Activated naive CD4-positive, alpha-beta T cell treated with anti-CD3 and anti-CD28 coated beads, Interleukin-2, amount 50 U/mL, for 72 hours (primary cell): ENCODE measurements at regions not wholly inside any gene's neighbourhood (a gene's known extent, or its start where the extent isn't known, plus 50 kb on each side); places are given as distances from the start of the nearest gene placed in this dataset.

Experiments used
- ATAC-seq, 2 donors: fragments of 150-1000 bp; cut with Tn5 transposase; 2 replicates each; pipeline ENCODE4 v1.10.0; 2021; ENCODE audit warnings: mild to moderate bottlenecking in 2 of 2, moderate library complexity in 2 of 2
- DNase-seq, 2 donors: peaks; one replicate each; pipeline ENCODE4 v3.0.0; 2021 to 2022; ENCODE audit warnings: low spot score in 2 of 2
- H3K27ac Mint-ChIP-seq, 2 donors: one replicate each; pipeline ENCODE4 v1.8.0; 2022; ENCODE audit warnings: mild to moderate bottlenecking in 2 of 2, mixed read lengths in 2 of 2
- H3K36me3 Mint-ChIP-seq, 2 donors: one replicate each; pipeline ENCODE4 v1.8.0; 2022; ENCODE audit warnings: mixed read lengths in 2 of 2
- H3K9me3 Mint-ChIP-seq, 2 donors: one replicate each; pipeline ENCODE4 v1.8.0; 2022; ENCODE audit warnings: mixed read lengths in 2 of 2

DNA sequence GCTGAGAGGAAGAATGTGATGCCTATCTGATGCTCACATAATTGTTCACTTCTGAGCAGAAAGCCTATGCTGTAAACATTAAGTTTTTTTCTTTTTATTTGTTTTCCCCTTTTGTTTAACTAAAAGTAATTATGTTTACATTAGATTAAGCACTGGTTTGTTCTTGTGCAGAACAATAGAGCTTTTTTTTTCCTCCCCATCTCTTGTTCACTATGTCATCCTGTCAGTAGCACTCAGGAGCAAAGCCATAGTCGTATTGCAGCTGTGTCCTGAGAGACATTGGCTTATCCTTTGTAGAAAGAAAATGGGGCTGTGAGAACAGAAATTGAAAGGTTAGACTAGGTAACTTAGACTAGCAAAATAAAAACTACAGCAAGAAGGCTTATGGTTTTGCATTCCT, 301.8 kb upstream of the RAG2 start:
- no peak for DNase-seq
- peaks cover 0 to 5% of the 10 kb centered on the region in 2 donors for H3K9me3 Mint-ChIP-seq
- no peak overlapping the region for H3K27ac Mint-ChIP-seq
- H3K36me3 Mint-ChIP-seq, result no peaks in the 10 kb centered on the region
- no peak for ATAC-seq

DNA sequence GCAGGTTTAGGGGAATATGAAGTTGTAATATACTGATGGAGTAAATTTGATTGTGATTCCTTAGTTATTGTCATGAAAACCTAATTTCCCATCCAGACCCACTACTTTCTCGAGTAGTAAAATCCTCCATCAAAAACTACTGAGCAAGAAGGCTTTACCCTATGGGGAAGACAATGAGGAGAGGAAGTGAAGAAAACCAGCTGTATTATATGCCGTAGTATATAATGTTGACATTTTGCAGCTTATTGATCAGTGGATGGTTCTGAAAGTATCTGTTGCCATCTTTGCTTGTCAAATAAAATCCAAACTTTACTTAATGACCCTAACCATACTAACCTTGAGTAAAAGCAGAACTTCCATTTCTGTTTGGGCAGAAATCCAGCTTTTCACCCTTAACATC, 292.8 kb upstream of the RAG2 start:
- Mint-ChIP-seq H3K9me3 (peaks cover 0 to 3% of the 10 kb centered on the region in 2 donors), H3K36me3 (no peaks in the 10 kb centered on the region), H3K27ac (no peak overlapping the region)
- DNase-seq (no peak), ATAC-seq (no peak)

DNA sequence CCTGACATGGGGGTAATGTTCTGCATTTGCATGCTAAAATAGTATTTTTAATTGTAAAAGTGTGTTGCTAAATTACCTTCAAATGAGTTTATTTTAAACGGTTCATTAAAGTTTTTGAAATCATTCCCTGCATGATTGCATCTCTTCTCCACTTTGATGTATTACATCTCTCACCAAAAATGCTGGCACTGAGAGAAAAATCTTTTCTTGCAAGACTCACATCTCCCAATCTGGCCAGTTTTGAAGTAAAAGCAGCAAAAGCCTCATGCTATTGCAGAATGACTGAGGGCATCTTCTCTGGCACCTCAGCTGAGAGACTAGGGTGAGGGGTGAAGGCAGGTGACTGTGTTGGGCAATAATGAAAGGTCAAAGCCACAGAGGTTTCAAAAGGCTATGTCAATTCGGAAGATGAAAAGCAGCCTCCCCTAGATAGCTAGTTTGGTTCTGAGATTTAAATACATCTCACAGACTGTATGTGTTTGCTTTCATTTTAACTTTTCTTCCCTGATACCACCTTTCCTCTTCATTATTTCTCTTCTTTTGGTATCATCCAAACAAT, 292.2 kb upstream of the RAG2 start:
- DNase-seq (no peak), ATAC-seq (no peak)
- Mint-ChIP-seq H3K9me3 (peaks cover 0 to 3% of the 10 kb centered on the region in 2 donors), H3K27ac (no peak overlapping the region), H3K36me3 (no peaks in the 10 kb centered on the region)

DNA sequence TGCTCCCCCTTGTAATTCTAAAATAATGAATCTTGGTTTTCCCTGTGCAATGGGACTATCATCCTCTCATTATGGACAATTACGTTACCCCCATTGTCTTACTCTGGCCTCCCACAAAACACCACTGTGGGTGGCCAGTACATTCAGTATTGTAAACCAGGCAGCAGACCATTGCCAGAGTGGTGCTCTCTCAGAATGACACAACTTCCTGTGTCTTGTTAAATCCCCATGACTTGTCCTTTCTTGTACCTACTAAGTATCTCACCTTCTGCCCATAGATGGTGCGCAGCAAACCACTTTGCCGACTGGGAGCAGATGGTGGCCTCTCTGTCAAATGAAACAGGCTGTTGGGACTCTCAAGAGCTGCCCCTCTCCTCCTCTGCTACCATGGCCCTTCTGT, 287.1 kb upstream of the RAG2 start:
- Mint-ChIP-seq H3K9me3 (no peaks in the 10 kb centered on the region), H3K36me3 (no peaks in the 10 kb centered on the region), H3K27ac (no peak overlapping the region)
- ATAC-seq, result no peak
- no peak for DNase-seq

DNA sequence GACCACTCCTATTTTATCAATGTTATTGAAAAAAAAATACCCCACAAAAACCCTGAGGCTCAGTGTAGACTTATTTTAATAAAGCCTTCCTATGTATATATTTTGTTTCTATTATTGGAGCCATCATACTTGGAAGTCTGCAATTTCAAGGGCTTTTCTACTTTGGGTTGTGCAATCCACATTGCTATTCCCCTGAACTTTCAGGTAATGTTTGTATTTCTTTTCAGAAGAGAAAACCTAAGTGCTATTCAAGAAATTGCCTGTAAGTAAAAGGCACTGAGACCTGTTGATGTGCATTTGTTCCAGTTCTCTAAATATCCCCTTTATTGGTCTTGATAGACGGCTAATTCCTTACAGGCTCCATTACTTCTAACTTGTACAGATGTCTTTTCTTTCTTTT, 280.7 kb upstream of the RAG2 start:
- Mint-ChIP-seq H3K9me3 (peaks cover 8 to 10% of the 10 kb centered on the region in 2 donors), H3K27ac (no peak overlapping the region), H3K36me3 (no peaks in the 10 kb centered on the region)
- ATAC-seq (no peak), DNase-seq (no peak)

DNA sequence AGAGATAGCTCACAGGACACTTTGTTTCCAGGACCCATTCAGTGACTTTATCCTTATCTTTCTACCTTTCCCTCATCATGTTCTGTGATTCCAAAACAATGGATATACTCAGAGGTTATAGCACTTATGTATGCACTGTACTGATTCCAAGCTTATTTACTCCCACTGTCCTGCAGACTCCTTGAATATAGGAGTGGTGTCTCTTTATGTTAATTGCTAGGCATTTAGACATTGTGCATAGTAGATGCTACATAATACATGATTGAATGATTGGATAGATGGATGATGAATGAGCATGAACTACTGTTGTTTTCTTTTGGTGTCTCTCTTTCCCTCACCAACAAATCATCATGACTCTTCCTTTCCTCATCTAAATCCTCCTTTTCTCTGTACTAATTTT, 279.1 kb upstream of the RAG2 start:
- ATAC-seq, result no peak
- peaks cover 8 to 10% of the 10 kb centered on the region in 2 donors for H3K9me3 Mint-ChIP-seq
- H3K36me3 Mint-ChIP-seq, result no peaks in the 10 kb centered on the region
- no peak for DNase-seq
- no peak overlapping the region for H3K27ac Mint-ChIP-seq

DNA sequence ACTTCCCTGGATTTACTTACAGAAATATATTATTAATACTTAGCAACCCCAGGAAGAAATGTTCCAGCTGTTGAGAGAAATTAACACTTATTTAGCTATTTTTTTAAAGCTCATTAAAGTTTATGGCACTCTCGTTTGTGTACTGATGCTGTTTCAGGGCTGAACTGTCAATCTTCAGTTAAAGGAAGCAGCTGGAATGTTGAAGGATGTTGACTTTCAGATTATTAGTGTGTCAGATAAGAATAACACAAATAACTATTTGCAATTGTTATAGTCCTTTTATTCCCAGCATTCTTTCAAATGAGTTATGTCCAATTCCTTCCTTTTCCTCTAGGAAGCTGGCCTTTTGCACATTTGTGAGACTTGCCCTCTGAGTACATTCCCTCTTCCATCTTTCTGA, 278.2 kb upstream of the RAG2 start:
- H3K36me3 Mint-ChIP-seq, result no peaks in the 10 kb centered on the region
- peaks cover 8 to 10% of the 10 kb centered on the region in 2 donors for H3K9me3 Mint-ChIP-seq
- DNase-seq (no peak), ATAC-seq (no peak)
- H3K27ac Mint-ChIP-seq, result no peak overlapping the region

DNA sequence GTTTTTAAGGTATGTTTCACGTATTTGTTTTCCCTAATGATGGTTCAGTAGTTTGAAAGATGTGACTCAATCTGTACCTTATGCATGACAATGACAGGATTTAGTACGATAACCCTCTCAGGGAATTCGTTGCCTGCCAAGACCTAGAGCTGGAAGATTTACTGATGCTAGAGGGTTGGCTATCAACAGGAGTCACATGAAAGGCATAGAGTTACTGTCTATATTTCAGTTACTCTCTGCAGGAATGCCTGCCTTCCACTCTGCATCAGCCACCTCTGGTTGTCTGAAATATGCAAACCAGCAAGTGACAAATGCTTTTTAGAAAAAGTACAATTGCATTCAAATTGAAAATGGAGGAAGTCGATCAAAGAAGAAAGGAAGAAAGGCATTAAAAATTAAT, 276.3 kb upstream of the RAG2 start:
- no peak for DNase-seq
- no peak overlapping the region for H3K27ac Mint-ChIP-seq
- H3K36me3 Mint-ChIP-seq, result no peaks in the 10 kb centered on the region
- ATAC-seq, result no peak
- peaks cover 8 to 10% of the 10 kb centered on the region in 2 donors for H3K9me3 Mint-ChIP-seq

DNA sequence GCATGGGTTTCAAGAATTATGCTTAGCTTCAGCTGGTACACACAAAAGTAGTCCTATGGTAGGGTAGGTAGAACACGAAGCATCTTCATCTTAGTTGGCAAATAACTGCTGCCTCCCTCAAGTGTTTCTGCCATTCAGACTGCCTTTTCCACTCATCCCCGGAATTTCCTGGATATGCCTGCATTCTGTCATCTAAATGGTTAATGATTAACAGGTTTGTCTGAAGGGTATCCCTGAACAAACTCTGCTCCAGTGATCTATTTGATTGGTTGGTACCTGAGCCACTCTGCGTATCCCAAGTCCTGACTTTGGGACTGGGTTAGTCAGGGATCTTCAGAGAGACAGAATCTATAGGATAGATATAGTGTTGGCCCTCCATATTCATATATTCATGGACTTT, 272.3 kb upstream of the RAG2 start:
- no peak overlapping the region for H3K27ac Mint-ChIP-seq
- peaks cover 3 to 4% of the 10 kb centered on the region in 2 donors for H3K9me3 Mint-ChIP-seq
- H3K36me3 Mint-ChIP-seq, result no peaks in the 10 kb centered on the region
- DNase-seq (no peak), ATAC-seq (no peak)

DNA sequence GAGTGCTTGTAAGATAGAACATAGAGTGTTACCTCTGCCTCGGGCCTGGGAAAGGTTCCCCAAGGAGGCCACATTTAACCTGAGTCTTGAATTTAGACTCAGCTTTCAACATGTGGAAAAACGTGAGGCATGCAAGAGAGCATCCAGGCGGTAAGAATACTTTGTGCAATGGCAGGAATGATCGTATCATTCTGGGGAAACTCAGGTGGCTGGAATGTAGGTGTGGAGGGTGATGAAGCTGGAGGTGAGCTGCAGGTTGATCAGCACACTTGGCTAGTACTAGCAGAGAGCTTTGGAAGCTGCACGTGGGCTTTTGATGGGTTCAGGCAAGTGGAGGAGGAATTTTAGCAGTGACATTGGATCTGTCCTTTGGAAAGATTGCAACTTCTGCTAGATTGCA, 270.3 kb upstream of the RAG2 start:
- no peaks in the 10 kb centered on the region for H3K36me3 Mint-ChIP-seq
- H3K27ac Mint-ChIP-seq, result no peak overlapping the region
- DNase-seq, result no peak
- ATAC-seq, result no peak
- peaks cover 0 to 4% of the 10 kb centered on the region in 2 donors for H3K9me3 Mint-ChIP-seq

DNA sequence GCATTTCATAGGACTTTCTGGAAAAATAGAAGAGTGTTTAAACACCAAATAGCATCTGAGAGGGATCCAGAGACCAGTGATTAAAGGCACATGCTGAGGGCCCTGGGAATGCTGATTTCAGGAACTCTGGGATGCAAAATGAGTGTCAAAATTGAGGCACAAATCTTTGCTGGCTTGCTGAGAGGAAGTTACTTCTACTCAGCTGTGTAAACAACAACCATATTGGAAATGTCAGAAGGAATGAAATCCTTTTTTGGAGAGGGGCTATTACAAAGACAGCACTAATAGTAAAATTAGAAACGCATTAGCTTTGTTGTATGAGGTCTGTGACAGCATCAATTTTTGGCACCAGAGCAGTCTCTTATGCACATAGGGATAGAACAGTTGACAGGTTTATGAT, 267.8 kb upstream of the RAG2 start:
- Mint-ChIP-seq H3K36me3 (no peaks in the 10 kb centered on the region), H3K27ac (no peak overlapping the region), H3K9me3 (peaks cover 0 to 4% of the 10 kb centered on the region in 2 donors)
- ATAC-seq (no peak), DNase-seq (no peak)

DNA sequence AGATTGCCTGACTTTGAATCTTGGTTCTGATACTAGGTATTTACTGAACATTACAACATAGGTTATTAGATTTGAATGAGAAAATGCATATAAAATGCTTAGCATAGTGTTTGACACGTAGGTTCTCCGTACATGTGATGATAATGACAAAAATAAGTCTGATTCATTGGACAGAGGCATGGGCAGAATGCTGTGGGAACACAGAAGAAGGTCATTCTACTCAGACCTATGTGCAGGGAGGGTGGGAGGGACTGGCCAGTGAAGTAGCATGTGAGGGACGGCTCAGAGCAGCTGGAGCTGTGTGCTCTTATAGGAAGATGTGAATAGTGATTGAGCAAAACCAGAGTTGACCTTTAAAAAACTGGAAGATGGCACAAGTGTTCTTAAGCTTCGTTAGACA, 256.8 kb upstream of the RAG2 start:
- no peaks in the 10 kb centered on the region for H3K36me3 Mint-ChIP-seq
- ATAC-seq, result no peak
- peaks cover 5 to 10% of the 10 kb centered on the region in 2 donors for H3K9me3 Mint-ChIP-seq
- no peak overlapping the region for H3K27ac Mint-ChIP-seq
- DNase-seq, result no peak

DNA sequence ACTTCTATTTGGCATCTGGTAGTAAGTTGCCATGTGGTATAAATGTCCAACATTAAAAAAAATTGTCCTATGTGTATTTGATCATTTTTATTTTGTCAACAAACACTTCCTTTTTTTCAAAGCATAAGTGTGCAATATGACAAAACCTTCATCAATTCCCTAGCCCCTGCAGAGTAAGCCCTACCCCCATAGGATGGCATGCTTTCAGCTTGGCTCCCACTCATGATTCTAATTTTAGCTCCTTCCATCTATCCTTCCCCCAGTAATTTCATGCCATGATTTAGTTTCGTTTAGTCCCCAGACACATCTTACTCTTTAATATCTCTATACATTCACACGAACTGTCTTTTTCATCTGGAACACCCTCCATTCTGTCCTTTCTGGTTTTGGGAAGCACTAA, 250.6 kb upstream of the RAG2 start:
- ATAC-seq (no peak), DNase-seq (no peak)
- H3K9me3 Mint-ChIP-seq, result peaks cover 0 to 7% of the 10 kb centered on the region in 2 donors
- H3K36me3 Mint-ChIP-seq, result no peaks in the 10 kb centered on the region
- H3K27ac Mint-ChIP-seq, result no peak overlapping the region

DNA sequence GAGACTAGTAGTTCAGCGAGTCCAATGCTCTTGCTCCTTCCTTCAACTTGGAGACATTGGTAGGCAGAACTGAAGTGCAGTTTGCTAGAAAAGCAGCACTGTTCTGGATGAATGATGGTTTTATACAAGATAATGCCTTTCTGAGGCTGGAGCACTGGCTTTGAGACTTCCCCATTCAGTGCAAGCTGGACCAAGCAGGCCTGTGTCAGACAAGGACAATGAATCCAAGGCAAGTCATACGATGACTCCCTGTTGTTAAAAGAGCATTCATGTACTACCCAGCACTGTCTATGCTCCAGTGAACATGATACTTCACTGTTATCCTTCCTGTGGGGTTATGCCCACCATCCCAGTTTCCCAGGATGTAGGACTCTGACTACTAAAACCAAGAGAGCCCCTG, 242.3 kb upstream of the RAG2 start:
- Mint-ChIP-seq H3K9me3 (peaks cover 3 to 5% of the 10 kb centered on the region in 2 donors), H3K27ac (no peak overlapping the region)

DNA sequence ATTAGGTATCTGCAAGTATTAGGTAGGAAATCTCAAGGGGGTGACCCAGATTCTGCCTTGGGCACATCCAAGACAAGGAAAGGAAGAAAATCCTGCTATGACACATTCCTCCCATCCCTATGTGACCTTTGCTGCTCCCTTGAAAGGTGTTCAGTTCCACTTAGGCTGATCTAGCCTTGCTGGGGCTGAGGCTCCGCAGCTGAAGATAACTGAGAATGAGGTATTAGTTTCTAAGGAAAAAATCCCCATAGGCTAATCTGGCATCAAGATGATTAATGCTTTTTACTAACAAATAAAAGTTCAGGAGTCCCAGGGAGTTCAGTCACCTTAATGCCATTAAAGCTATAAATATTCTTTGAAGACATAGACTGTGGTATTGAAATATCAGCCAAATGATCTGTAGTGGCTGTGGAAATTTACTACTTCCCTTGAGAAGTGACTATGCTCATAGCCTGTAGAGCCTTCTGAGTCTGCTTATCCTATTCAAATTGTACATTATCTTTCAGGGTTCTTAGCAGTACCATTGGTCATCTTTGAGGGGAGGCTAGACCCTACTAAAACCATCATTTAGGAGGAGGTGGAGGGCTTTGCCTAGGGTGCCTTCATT, 239.9 kb upstream of the RAG2 start:
- Mint-ChIP-seq H3K36me3 (no peaks in the 10 kb centered on the region), H3K27ac (no peak overlapping the region), H3K9me3 (peaks cover 3 to 9% of the 10 kb centered on the region in 2 donors)
- DNase-seq (no peak), ATAC-seq (no peak)

More for the DNA sequence above, 242.3 kb upstream of the RAG2 start:
- DNase-seq (no peak), ATAC-seq (no peak)
- H3K36me3 Mint-ChIP-seq, result no peaks in the 10 kb centered on the region

DNA sequence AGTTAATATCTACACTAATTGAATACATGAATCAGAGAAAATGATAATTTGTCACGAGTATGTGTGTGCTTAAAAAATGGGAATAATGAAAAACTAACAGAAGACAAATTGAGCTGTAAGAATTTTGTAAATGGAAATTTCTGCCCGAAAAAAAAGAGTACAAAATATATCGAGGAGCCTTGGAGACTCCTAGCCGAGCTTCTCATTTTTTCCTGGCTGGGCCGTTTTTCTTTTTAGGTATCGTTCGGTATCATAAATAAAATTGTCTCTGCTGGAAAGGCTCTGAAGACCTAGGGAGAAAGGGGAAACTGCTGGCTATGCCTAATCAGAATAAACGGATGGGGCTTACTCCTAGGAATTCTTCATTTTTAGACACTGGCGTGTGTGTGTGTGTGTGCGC, 227.2 kb upstream of the RAG2 start:
- Mint-ChIP-seq H3K27ac (no peak overlapping the region), H3K36me3 (no peaks in the 10 kb centered on the region), H3K9me3 (peaks cover 0 to 7% of the 10 kb centered on the region in 2 donors)
- DNase-seq, result no peak
- no peak for ATAC-seq

DNA sequence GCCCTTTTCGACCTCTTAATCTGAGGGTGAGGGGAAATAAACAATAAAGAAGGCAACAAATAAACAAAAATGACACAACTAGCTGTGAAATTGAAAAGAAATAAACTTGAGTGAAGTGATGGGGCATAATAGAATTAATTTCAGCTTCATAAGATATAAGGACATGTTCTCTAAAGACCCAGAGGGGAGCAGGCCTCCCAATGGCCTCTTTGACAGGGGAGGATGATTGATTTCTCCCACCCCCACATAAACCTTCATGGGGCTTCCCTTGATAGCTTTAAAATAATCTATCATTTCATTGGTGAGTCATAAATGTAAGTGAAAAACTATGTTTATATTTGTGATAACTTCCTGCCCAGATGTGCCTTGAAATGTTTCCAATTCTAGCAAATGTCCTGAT, 226.3 kb upstream of the RAG2 start:
- Mint-ChIP-seq H3K27ac (no peak overlapping the region), H3K36me3 (no peaks in the 10 kb centered on the region), H3K9me3 (peaks cover 0 to 8% of the 10 kb centered on the region in 2 donors)
- ATAC-seq, result no peak
- DNase-seq, result no peak

DNA sequence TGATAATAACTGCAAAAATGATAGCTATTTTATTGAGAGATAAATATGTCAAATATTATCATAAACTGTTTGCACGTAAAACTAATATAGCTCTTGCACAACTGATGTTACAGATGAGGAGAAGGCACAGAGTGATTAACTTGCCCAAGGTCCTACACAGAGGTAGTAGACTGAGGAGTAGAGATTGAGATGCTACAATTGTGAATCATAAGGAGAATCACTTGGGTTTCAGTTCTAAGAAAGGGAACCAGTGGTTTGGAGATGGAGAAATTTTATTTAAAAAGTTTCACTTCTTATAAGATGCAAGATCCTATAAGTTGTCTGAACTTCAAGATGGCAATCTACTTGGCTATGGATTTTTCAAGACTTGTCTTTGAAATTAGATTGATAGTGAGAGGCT, 224.8 kb upstream of the RAG2 start:
- H3K36me3 Mint-ChIP-seq, result no peaks in the 10 kb centered on the region
- ATAC-seq (peak in 1 of 2 donors; percentile 48), DNase-seq (no peak)
- H3K9me3 Mint-ChIP-seq, result peaks cover 0 to 8% of the 10 kb centered on the region in 2 donors
- no peak overlapping the region for H3K27ac Mint-ChIP-seq
